SH-SY5Y (cell line): ENCODE measurements at regions not wholly inside any gene's neighbourhood (a gene's known extent, or its start where the extent isn't known, plus 50 kb on each side); places are given as distances from the start of the nearest gene placed in this dataset.

Experiments
- GATA2 ChIP-seq: IDR thresholded peaks from 2 replicates; pipeline ENCODE4 v1.6.1; 2011; ENCODE audit warnings: mild to moderate bottlenecking, low read depth, low read length
- GATA3 ChIP-seq: IDR thresholded peaks from 2 replicates; pipeline ENCODE4 v1.6.1; 2011; ENCODE audit warnings: low read depth, mild to moderate bottlenecking, low read length, moderate library complexity

- TF ChIP-seq GATA3 (no peak), GATA2 (no peak)
These were observed 884.4 kb upstream of the CNTN5 start for GRCh38 chr11:98136357-98136756.
